Subcutaneous abdominal adipose tissue (tissue), 5 donors: ENCODE measurements at regions not wholly inside any gene's neighbourhood (a gene's known extent, or its start where the extent isn't known, plus 50 kb on each side); places are given as distances from the start of the nearest gene placed in this dataset.

Experiments
- H3K27ac ChIP-seq: one replicate; pipeline ENCODE4 v1.7.0; 2013; ENCODE audit warnings: low read depth, mild to moderate bottlenecking, inconsistent platforms, low read length, moderate library complexity
- H3K27me3 ChIP-seq, 5 donors: one replicate each; pipeline ENCODE4 v1.7.0; 2013; ENCODE audit warnings: low read length in 5 of 5, inconsistent platforms in 1 of 5; ENCODE audit not compliant: control insufficient read depth in 5 of 5, insufficient read depth in 4 of 5
- H3K36me3 ChIP-seq, 5 donors: one replicate each; pipeline ENCODE4 v1.7.0; 2013; ENCODE audit warnings: low read length in 5 of 5; ENCODE audit not compliant: control insufficient read depth in 5 of 5, insufficient read depth in 5 of 5
- H3K4me1 ChIP-seq, 5 donors: one replicate each; pipeline ENCODE4 v1.7.0; 2013; ENCODE audit warnings: low read length in 5 of 5, mild to moderate bottlenecking in 3 of 5, moderate library complexity in 1 of 5; ENCODE audit not compliant: control insufficient read depth in 5 of 5, insufficient read depth in 5 of 5
- H3K4me3 ChIP-seq, 5 donors: one replicate each; pipeline ENCODE4 v1.7.0; 2013; ENCODE audit warnings: low read length in 5 of 5, low read depth in 1 of 5
- H3K9ac ChIP-seq, 5 donors: one replicate each; pipeline ENCODE4 v1.7.0; 2013; ENCODE audit warnings: low read length in 5 of 5, mild to moderate bottlenecking in 4 of 5, moderate library complexity in 3 of 5
- H3K9me3 ChIP-seq, 5 donors: one replicate each; pipeline ENCODE4 v1.7.0; 2013; ENCODE audit warnings: low read length in 5 of 5; ENCODE audit not compliant: control insufficient read depth in 5 of 5
- donor health status: healthy.
- donor health status: healthy.
- donor health status: healthy.
- donor health status: healthy.
- donor health status: healthy.

DNA sequence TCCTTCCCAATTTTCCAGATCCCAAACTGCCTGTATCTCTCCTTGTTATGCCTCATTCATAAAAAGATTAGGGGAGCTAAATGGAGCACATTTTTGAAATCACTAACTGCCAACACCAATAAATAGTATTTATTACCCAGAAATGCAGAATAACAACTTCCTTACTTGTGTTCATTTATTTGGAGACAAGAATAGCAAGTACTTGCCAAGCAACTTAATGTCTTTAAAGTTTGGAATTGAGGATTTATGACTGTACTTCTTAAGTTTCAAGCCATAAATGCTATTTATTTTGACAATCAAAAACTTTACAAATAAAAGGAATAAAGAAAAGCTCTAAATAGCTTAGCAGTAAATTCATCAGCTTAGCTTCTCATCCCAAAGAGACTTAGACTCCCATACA, 626.1 kb upstream of the NOVA1 start:
- no peak overlapping the region for H3K4me3 ChIP-seq
- no peaks in the 10 kb centered on the region for H3K27me3 ChIP-seq
- H3K4me1 ChIP-seq, result no peaks in the 10 kb centered on the region
- H3K9me3 ChIP-seq, result peaks cover 0 to 10% (median 3%) of the 10 kb centered on the region in 5 donors
- H3K36me3 ChIP-seq, result no peaks in the 10 kb centered on the region
- H3K9ac ChIP-seq, result no peak overlapping the region
- H3K27ac ChIP-seq, result no peak overlapping the region

DNA sequence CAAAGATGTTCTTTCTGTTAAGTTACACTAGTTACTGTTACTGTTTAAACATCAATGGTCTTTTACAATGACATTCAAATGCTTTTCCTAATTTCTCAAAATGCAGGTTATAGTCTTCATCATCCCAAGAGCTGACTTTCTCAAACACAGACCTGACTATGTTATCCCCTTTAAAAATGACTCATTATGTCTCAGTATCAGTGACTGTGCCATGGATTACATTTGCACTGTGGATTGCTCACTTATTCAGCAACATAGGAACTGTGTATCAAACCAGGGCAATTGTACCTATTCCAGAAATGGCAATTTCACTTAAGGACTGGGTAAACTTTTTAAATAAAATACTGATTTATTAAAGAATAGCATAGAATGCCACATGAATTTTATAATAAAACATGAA, 630.2 kb upstream of the NOVA1 start:
- H3K27ac ChIP-seq, result no peak overlapping the region

GRCh38 chr14:27234331-27234730, 636.5 kb upstream of the NOVA1 start:
- no peak overlapping the region for H3K27ac ChIP-seq
- H3K9me3 ChIP-seq, result no peaks in the 10 kb centered on the region
- H3K27me3 ChIP-seq, result no peaks in the 10 kb centered on the region
- no peak overlapping the region for H3K9ac ChIP-seq
- no peak overlapping the region for H3K4me3 ChIP-seq
- no peaks in the 10 kb centered on the region for H3K4me1 ChIP-seq
- H3K36me3 ChIP-seq, result no peaks in the 10 kb centered on the region

More for the DNA sequence above, 630.2 kb upstream of the NOVA1 start:
- H3K4me1 ChIP-seq, result no peaks in the 10 kb centered on the region
- H3K27me3 ChIP-seq, result no peaks in the 10 kb centered on the region
- no peak overlapping the region for H3K9ac ChIP-seq
- H3K9me3 ChIP-seq, result peaks cover 0 to 3% (median 0%) of the 10 kb centered on the region in 5 donors
- no peak overlapping the region for H3K4me3 ChIP-seq
- no peaks in the 10 kb centered on the region for H3K36me3 ChIP-seq

DNA sequence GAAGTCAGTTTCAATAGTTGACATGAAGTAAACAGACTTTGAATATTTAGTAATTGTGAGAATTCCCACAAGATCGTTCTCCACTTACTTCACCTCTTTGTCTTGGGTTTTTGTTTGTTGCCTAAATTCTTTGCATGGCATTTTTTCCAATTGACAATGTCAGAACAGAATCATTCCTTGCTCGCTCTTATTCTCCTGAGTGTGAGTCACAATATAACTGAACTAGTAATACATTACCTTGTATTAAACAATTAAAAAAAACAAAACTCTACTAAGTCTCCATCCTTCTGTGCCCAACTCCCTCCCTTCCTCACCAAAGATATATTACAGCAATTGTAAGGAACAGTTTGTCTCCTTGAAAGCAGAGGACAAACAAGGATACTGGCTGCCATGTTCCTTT, 638.8 kb upstream of the NOVA1 start:
- Histone ChIP-seq H3K9ac (no peak overlapping the region), H3K4me3 (no peak overlapping the region), H3K4me1 (no peaks in the 10 kb centered on the region), H3K36me3 (no peaks in the 10 kb centered on the region), H3K27ac (no peak overlapping the region), H3K9me3 (no peaks in the 10 kb centered on the region), H3K27me3 (no peaks in the 10 kb centered on the region)

DNA sequence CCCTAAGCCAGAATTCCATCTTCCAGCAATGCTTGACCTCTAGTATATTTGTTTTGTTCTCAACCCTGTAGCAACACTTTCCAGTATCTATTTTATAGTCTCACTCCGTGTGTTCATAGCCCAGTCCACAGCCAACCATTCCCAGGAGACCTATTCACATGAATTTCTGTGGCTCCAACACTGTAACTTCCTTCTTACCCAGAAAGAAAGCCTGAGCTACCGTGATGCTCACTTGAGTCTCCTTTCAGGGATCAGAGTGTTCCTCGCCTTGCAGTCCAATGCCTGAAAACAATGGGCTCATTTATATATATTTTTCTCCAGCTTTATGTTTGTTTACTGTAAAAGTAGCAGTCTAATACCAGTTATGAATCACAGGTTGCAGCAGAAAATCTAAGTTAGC, 645.0 kb upstream of the NOVA1 start:
- no peaks in the 10 kb centered on the region for H3K27me3 ChIP-seq
- H3K9ac ChIP-seq, result no peak overlapping the region
- H3K9me3 ChIP-seq, result no peaks in the 10 kb centered on the region
- no peak overlapping the region for H3K27ac ChIP-seq
- H3K36me3 ChIP-seq, result no peaks in the 10 kb centered on the region
- peaks cover 0 to 9% (median 0%) of the 10 kb centered on the region in 5 donors for H3K4me1 ChIP-seq
- H3K4me3 ChIP-seq, result no peak overlapping the region

DNA sequence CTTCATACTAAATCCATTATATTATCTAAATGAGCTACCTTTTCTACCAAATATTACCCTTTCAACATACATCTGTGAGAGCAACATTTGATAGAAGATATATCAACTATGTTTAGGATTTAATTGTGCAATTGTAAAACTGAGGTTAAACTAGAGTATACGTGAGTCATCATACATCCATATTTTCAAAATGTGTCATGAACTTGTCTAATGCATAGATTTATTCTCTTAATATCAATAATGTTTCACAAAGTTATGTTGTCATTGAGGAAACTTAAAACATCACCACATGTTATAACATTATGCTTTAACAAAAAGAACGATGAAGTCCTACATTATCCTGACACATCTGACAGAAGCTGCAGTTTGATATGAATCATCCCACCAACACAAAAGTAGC, 645.5 kb upstream of the NOVA1 start:
- Histone ChIP-seq H3K36me3 (no peaks in the 10 kb centered on the region), H3K4me1 (peaks cover 0 to 9% (median 0%) of the 10 kb centered on the region in 5 donors), H3K27me3 (no peaks in the 10 kb centered on the region), H3K4me3 (no peak overlapping the region), H3K27ac (no peak overlapping the region), H3K9ac (no peak overlapping the region), H3K9me3 (no peaks in the 10 kb centered on the region)

GRCh38 chr14:27245947-27246346, 648.1 kb upstream of the NOVA1 start:
- Histone ChIP-seq H3K9me3 (peaks cover 0 to 5% (median 0%) of the 10 kb centered on the region in 5 donors), H3K4me1 (peaks cover 0 to 9% (median 0%) of the 10 kb centered on the region in 5 donors), H3K27ac (no peak overlapping the region), H3K9ac (no peak overlapping the region), H3K4me3 (no peak overlapping the region), H3K27me3 (no peaks in the 10 kb centered on the region), H3K36me3 (no peaks in the 10 kb centered on the region)

DNA sequence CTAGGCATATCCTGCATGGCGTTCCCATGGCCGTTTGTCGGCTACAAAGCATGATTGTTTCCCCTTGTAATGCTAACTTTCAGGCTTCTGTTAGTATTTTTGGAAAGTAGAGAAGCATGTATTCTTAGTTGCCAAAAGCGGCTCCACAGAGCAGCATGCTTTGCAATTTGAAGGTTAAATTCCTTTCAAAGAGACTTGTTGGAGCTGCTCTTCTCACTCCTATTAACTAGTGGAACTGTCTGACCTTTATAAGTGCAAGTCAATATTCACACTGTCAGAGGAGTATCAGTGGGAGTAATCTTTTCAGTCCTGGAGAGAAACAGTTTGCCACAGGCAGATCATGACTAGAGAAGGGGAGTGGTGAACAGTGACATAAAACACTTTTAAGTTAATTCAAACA, 656.1 kb upstream of the NOVA1 start:
- Histone ChIP-seq H3K4me3 (no peak overlapping the region), H3K9ac (no peak overlapping the region), H3K27me3 (no peaks in the 10 kb centered on the region), H3K9me3 (no peaks in the 10 kb centered on the region), H3K36me3 (no peaks in the 10 kb centered on the region), H3K4me1 (no peaks in the 10 kb centered on the region), H3K27ac (no peak overlapping the region)

GRCh38 chr14:27256805-27257204, 659.0 kb upstream of the NOVA1 start:
- peaks cover 0 to 5% (median 0%) of the 10 kb centered on the region in 5 donors for H3K9me3 ChIP-seq
- H3K4me1 ChIP-seq, result no peaks in the 10 kb centered on the region
- H3K27ac ChIP-seq, result no peak overlapping the region
- no peak overlapping the region for H3K9ac ChIP-seq
- no peaks in the 10 kb centered on the region for H3K27me3 ChIP-seq
- no peak overlapping the region for H3K4me3 ChIP-seq
- H3K36me3 ChIP-seq, result no peaks in the 10 kb centered on the region

DNA sequence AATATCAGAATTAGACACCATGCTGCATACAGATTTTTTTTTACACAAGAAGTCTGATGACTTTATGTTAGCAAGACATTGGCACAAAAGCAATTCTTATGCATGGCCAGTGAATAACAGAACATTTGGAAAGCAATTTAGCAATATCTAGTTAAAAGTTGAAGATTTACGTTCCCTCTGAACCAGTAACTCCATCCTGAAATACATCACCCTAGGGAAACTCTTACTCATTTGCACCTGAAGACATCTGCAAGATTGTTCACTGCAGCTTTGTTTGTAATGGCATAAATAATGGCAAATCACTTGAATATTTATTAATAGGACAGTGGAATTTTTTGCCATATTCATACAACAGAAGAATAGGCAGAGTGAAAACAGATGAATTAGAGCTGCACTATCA, 670.0 kb upstream of the NOVA1 start:
- no peaks in the 10 kb centered on the region for H3K36me3 ChIP-seq
- no peak overlapping the region for H3K27ac ChIP-seq
- no peak overlapping the region for H3K9ac ChIP-seq
- H3K9me3 ChIP-seq, result peaks cover 0 to 4% (median 0%) of the 10 kb centered on the region in 5 donors
- no peaks in the 10 kb centered on the region for H3K27me3 ChIP-seq
- H3K4me3 ChIP-seq, result no peak overlapping the region
- H3K4me1 ChIP-seq, result peaks cover 0 to 10% (median 0%) of the 10 kb centered on the region in 5 donors

DNA sequence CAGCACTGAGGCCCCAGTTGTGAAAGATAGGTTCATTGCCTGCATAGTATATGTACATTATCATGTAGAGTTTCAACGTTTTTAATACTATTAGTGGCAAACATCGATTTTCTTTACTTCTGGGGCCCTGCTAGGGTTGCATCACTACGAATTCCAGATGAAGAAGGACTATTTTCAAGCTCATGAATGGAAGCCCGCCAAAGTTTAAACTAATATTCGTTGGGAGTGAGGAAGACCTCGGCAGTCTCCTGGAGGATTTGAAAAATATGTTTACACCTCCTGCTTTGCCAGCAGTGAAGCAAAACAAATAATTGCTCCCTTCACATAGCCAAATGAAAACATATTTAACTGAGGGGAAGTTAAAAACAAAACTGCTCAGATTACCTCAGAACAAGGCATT, 672.9 kb upstream of the NOVA1 start:
- Histone ChIP-seq H3K36me3 (no peaks in the 10 kb centered on the region), H3K27ac (no peak overlapping the region), H3K9ac (no peak overlapping the region), H3K4me1 (peaks cover 0 to 10% (median 0%) of the 10 kb centered on the region in 5 donors), H3K27me3 (no peaks in the 10 kb centered on the region), H3K4me3 (no peak overlapping the region), H3K9me3 (no peaks in the 10 kb centered on the region)
